Endothelial cell of umbilical vein (primary cell): ENCODE measurements at regions not wholly inside any gene's neighbourhood (a gene's known extent, or its start where the extent isn't known, plus 50 kb on each side); places are given as distances from the start of the nearest gene placed in this dataset.

Experiments
- BruUV-seq: library from RNA; stranded (reverse); fragments of 400-500 nt; replicated peaks from 2 replicates; lab custom pipeline; 2021; lab: Mats Ljungman, UMichigan
- CTCF ChIA-PET: fragments of 300-600, 350-600 bp; sonication (Branson Sonifier 250); formaldehyde crosslinking; loops from one replicate; lab custom pipeline; 2021; ENCODE audit warnings: antibody characterized with exemption, inconsistent platforms; lab: Charles Lee
- POLR2A ChIA-PET: fragments of 300-600, 350-600 bp; sonication (Branson Sonifier 250); formaldehyde crosslinking; loops from one replicate; lab custom pipeline; 2021; ENCODE audit warnings: antibody characterized with exemption, inconsistent platforms; lab: Charles Lee
- DNase-seq: peaks from one replicate; pipeline ENCODE4 v3.0.0-alpha.2; 2011; ENCODE audit warnings: low read depth, low spot score
- FAIRE-seq: peaks from 2 replicates; lab custom pipeline; 2011; peaks lifted over from hg19 to GRCh38; lab: Jason Lieb, UNC
- H2AFZ ChIP-seq: 2 replicates; pipeline ENCODE4 v1.6.0; 2012; ENCODE audit warnings: low read depth, low read length, control low read depth, inconsistent platforms
- H3K27ac ChIP-seq: 2 replicates; pipeline ENCODE4 v1.5.1; 2011; ENCODE audit warnings: low read depth, mild to moderate bottlenecking, control low read depth, low read length, moderate library complexity; ENCODE audit not compliant: insufficient read depth
- H3K27me3 ChIP-seq, 2 experiments: 2 replicates each; pipeline versions ENCODE4 v1.6.0 to v1.6.1; 2011; ENCODE audit warnings: low read length in 2 of 2, mixed read lengths in 1 of 2; ENCODE audit not compliant: control insufficient read depth in 2 of 2, insufficient read depth in 2 of 2
- H3K36me3 ChIP-seq, 2 experiments: 2 replicates in 1 of 2; 3 replicates in 1 of 2; pipeline ENCODE4 v1.5.1; 2011; ENCODE audit warnings: low read length in 2 of 2, mild to moderate bottlenecking in 1 of 2, moderate library complexity in 1 of 2; ENCODE audit not compliant: control insufficient read depth in 2 of 2, insufficient read depth in 2 of 2; ENCODE audit errors: extremely low read depth in 1 of 2
- H3K4me1 ChIP-seq: 3 replicates; pipeline ENCODE4 v1.5.1; 2011; ENCODE audit warnings: mild to moderate bottlenecking, low read length; ENCODE audit not compliant: control insufficient read depth, insufficient read depth; ENCODE audit errors: extremely low read depth
- H3K4me2 ChIP-seq: 2 replicates; pipeline ENCODE4 v1.6.1; 2011; ENCODE audit warnings: low read length, control low read depth, mixed read lengths; ENCODE audit not compliant: insufficient read depth
- H3K4me3 ChIP-seq, 3 experiments: fragments of 200-600 bp in 1 of 3; sonication (generic), shearing (Covaris generic) in 1 of 3; replicated peaks in 1 of 3; 2 replicates each; pipeline ENCODE4 v1.5.1; 2011 to 2016; ENCODE audit warnings: control low read depth in 3 of 3, low read length in 3 of 3, mild to moderate bottlenecking in 2 of 3, inconsistent platforms in 1 of 3, low read depth in 1 of 3, moderate library complexity in 1 of 3; ENCODE audit not compliant: insufficient read depth in 1 of 3
- H3K79me2 ChIP-seq: 2 replicates; pipeline ENCODE4 v1.6.0; 2012; ENCODE audit warnings: low read length, inconsistent platforms; ENCODE audit not compliant: control insufficient read depth, insufficient read depth
- H3K9ac ChIP-seq: replicated peaks from 2 replicates; pipeline ENCODE3; 2011; ENCODE audit warnings: low read length, control low read depth; ENCODE audit not compliant: insufficient read depth; ENCODE audit errors: extremely low read depth
- H3K9me1 ChIP-seq: replicated peaks from 3 replicates; pipeline ENCODE4 v1.6.0; 2011; ENCODE audit warnings: mild to moderate bottlenecking, low read length; ENCODE audit not compliant: control insufficient read depth, insufficient read depth; ENCODE audit errors: extremely low read depth
- H3K9me3 ChIP-seq: replicated peaks from 2 replicates; pipeline ENCODE4 v1.5.1; 2012; ENCODE audit warnings: low read length, inconsistent platforms; ENCODE audit not compliant: control insufficient read depth, insufficient read depth
- H4K20me1 ChIP-seq: replicated peaks from 2 replicates; pipeline ENCODE3; 2011; ENCODE audit warnings: mild to moderate bottlenecking, low read length; ENCODE audit not compliant: control insufficient read depth, insufficient read depth; ENCODE audit errors: extremely low read depth
- EZH2 ChIP-seq: IDR thresholded peaks from 2 replicates; pipeline ENCODE4 v1.6.1; 2012; ENCODE audit warnings: borderline replicate concordance, low read depth, mild to moderate bottlenecking, moderate library complexity, low read length, inconsistent platforms; ENCODE audit not compliant: severe bottlenecking
- FOS ChIP-seq: IDR thresholded peaks from 2 replicates; pipeline ENCODE4 v1.6.1; 2011; ENCODE audit warnings: mild to moderate bottlenecking, low read length, moderate library complexity, borderline replicate concordance; ENCODE audit not compliant: insufficient read depth
- GATA2 ChIP-seq: IDR thresholded peaks from 2 replicates; pipeline ENCODE4 v1.7.0; 2011; ENCODE audit warnings: low read depth, mild to moderate bottlenecking, moderate library complexity, mixed read lengths, low read length; ENCODE audit not compliant: insufficient read length, insufficient read depth
- JUN ChIP-seq: IDR thresholded peaks from 2 replicates; pipeline ENCODE4 v1.6.1; 2011; ENCODE audit warnings: borderline replicate concordance, low read depth; ENCODE audit not compliant: insufficient read length, insufficient read depth
- MYC ChIP-seq: IDR thresholded peaks from one replicate; pipeline ENCODE4 v1.6.1; 2011; ENCODE audit warnings: mild to moderate bottlenecking, low read depth, low read length
- POLR2A ChIP-seq: IDR thresholded peaks from 2 replicates; pipeline ENCODE4 v1.6.1; 2012; ENCODE audit warnings: low read depth, mild to moderate bottlenecking, control low read depth, low read length
- POLR2AphosphoS5 ChIP-seq: IDR thresholded peaks from 2 replicates; pipeline ENCODE4 v1.6.1; 2012; ENCODE audit warnings: low read depth, mild to moderate bottlenecking, control low read depth, low read length, moderate library complexity; ENCODE audit not compliant: insufficient read depth
- dilution Hi-C: fragments of 300-500 bp; cut with MboI; formaldehyde crosslinking; loops from one replicate; pipeline ENCODE4 v1.15.0; 2019; ENCODE audit warnings: low sequenced_read_pairs; ENCODE audit not compliant: extremely low pct_ligation_motif_present
- intact Hi-C: fragments of 100-400 bp; cut with micrococcal nuclease; formaldehyde crosslinking; loops from one replicate; pipeline ENCODE4 v1.10.0; 2022
- TF ChIP-seq, protein P1 (sequence below), 2 donors: IDR thresholded peaks; 1 replicate in 1 of 2; 2 replicates in 1 of 2; pipeline ENCODE4 v1.5.1; 2011; ENCODE audit warnings: low read length in 2 of 2, mild to moderate bottlenecking in 2 of 2, moderate library complexity in 2 of 2, control low read depth in 1 of 2, inconsistent platforms in 1 of 2, low read depth in 1 of 2; ENCODE audit not compliant: insufficient read depth in 1 of 2; ENCODE audit errors: extremely low read depth in 1 of 2
- TF ChIP-seq, protein P2 (sequence below): IDR thresholded peaks from 2 replicates; pipeline ENCODE4 v1.6.1; 2011; ENCODE audit not compliant: insufficient read depth, insufficient read length

DNA sequence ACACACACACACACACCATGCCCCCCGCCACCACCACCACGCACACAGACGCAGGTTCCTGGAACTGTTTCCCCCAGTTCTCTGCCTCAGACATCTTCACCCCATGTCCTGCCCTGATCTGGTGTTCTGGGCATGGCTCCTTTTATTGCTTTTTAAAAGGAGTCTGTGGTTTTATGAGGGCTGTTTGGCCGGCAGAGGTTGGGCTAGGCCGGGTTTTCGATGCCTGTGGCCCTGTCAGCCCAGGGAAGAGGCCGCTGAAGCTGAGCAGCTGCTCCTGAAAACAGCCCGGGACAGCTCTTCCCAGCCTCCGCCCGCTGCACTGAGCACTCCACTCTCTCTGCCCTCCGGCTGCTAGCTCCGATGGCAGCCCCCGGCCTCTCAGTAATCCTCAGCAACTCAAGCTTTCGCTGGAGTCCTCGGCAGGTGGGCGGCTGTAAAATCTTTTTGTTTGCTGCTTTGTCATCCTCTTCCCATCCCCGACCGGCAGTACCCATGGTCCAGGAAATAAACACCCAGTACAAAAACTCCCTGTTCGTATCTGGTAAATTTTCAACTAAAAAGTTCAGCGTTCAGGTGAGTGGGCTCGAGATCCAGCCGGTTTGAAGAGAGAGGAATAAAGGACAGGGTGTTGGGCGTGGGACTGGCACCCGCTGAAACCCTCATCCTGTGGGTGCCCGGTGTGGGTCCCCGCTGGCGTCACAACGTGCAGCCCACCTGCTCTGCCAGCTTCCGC lies 103.0 kb upstream of the ERCC6L2 start:
- no peaks in the 10 kb centered on the region for H3K27me3 ChIP-seq
- no peaks in the 10 kb centered on the region for H3K36me3 ChIP-seq
- no TSS peak for BruUV-seq
- H3K4me2 ChIP-seq, result no peak overlapping the region
- no peaks in the 10 kb centered on the region for H3K4me1 ChIP-seq
- no peaks in the 10 kb centered on the region for H3K9me3 ChIP-seq
- FAIRE-seq (no peak), DNase-seq (no peak)
- ChIA-PET CTCF (interaction anchor here (1.0 kb wide), 1 partner anchor 10 kb away, joined by 4 read pairs; no protein-coding TSS in a partner anchor), POLR2A (no interaction called here)
- H4K20me1 ChIP-seq, result no peaks in the 10 kb centered on the region
- dilution Hi-C loops (no loop called here), intact Hi-C loops (no loop called here)
- H3K9me1 ChIP-seq, result no peaks in the 10 kb centered on the region
- no peak overlapping the region for H2AFZ ChIP-seq
- H3K27ac ChIP-seq, result no peak overlapping the region
- no peak overlapping the region for H3K9ac ChIP-seq
- H3K79me2 ChIP-seq, result no peaks in the 10 kb centered on the region
- TF ChIP-seq MYC, result no peak
- no peak for TF ChIP-seq EZH2
- no peak for TF ChIP-seq JUN
- TF ChIP-seq GATA2, result no peak
- TF ChIP-seq POLR2A, result no peak
- TF ChIP-seq, protein P1, sequence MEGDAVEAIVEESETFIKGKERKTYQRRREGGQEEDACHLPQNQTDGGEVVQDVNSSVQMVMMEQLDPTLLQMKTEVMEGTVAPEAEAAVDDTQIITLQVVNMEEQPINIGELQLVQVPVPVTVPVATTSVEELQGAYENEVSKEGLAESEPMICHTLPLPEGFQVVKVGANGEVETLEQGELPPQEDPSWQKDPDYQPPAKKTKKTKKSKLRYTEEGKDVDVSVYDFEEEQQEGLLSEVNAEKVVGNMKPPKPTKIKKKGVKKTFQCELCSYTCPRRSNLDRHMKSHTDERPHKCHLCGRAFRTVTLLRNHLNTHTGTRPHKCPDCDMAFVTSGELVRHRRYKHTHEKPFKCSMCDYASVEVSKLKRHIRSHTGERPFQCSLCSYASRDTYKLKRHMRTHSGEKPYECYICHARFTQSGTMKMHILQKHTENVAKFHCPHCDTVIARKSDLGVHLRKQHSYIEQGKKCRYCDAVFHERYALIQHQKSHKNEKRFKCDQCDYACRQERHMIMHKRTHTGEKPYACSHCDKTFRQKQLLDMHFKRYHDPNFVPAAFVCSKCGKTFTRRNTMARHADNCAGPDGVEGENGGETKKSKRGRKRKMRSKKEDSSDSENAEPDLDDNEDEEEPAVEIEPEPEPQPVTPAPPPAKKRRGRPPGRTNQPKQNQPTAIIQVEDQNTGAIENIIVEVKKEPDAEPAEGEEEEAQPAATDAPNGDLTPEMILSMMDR (IDR thresholded peaks at IDR 0.05; ENCODE audit: extremely low read depth in 1 of 2, insufficient read depth in 1 of 2, low read depth in 1 of 2, low read length in 2 of 2), result no peak
- TF ChIP-seq FOS, result no peak
- TF ChIP-seq, protein P2, sequence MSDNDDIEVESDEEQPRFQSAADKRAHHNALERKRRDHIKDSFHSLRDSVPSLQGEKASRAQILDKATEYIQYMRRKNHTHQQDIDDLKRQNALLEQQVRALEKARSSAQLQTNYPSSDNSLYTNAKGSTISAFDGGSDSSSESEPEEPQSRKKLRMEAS, result no peak
- TF ChIP-seq POLR2AphosphoS5, result no peak
- H3K4me3 ChIP-seq, result no peak overlapping the region
